Amygdala (tissue), 56 donors: ENCODE measurements at regions not wholly inside any gene's neighbourhood (a gene's known extent, or its start where the extent isn't known, plus 50 kb on each side); places are given as distances from the start of the nearest gene placed in this dataset.
"Not testable (repeated sequence)": the region's sequence is repeated elsewhere in the genome, so short reads cannot be mapped to it uniquely, and the experiment has no call there.

Source experiments
- DNase-seq, 56 donors: peaks; one replicate each; lab custom pipeline; 2025; lab: John Stamatoyannopoulos, UW

- DNase-seq: no peak
Observed at GRCh38 chr5:18607570-18607969, 973.3 kb downstream of the TAF11L14 start.

GRCh38 chr5:18617191-18617590 is 982.9 kb downstream of the TAF11L14 start:
- not testable (repeated sequence) for DNase-seq

- DNase-seq: no peak
Observed at GRCh38 chr5:18630458-18631045, 996.3 kb downstream of the TAF11L14 start.

- no peak for DNase-seq
Observed at GRCh38 chr5:18652404-18653215, 1018.4 kb downstream of the TAF11L14 start.

- DNase-seq: no peak
Observed at GRCh38 chr5:18653216-18653752, 1019.0 kb downstream of the TAF11L14 start.

- no peak for DNase-seq
Observed at GRCh38 chr5:18660511-18660910, 1026.3 kb downstream of the TAF11L14 start.

GRCh38 chr5:18662231-18662630 is 1028.0 kb downstream of the TAF11L14 start:
- no peak for DNase-seq

GRCh38 chr5:18674212-18674611 is 1040.0 kb downstream of the TAF11L14 start:
- not testable (repeated sequence) for DNase-seq

- no peak for DNase-seq
Observed at GRCh38 chr5:18675041-18675440, 1040.8 kb downstream of the TAF11L14 start.

GRCh38 chr5:18686253-18686652 is 1052.0 kb downstream of the TAF11L14 start:
- DNase-seq: no peak

GRCh38 chr5:18687429-18687828 is 1053.2 kb downstream of the TAF11L14 start:
- no peak for DNase-seq

GRCh38 chr5:18699681-18700080 is 1065.4 kb downstream of the TAF11L14 start:
- no peak for DNase-seq

- DNase-seq: no peak
Observed at GRCh38 chr5:18702821-18703220, 1068.6 kb downstream of the TAF11L14 start.

GRCh38 chr5:18712936-18713485 is 1078.8 kb downstream of the TAF11L14 start:
- no peak for DNase-seq

GRCh38 chr5:18720002-18720401 is 1085.7 kb downstream of the TAF11L14 start:
- no peak for DNase-seq

GRCh38 chr5:18732556-18733479 is 1098.6 kb downstream of the TAF11L14 start:
- no peak for DNase-seq

GRCh38 chr5:18736051-18736398 is 1101.8 kb downstream of the TAF11L14 start:
- DNase-seq: no peak

GRCh38 chr5:18736736-18737135 is 1102.5 kb downstream of the TAF11L14 start:
- DNase-seq: not testable (repeated sequence)

GRCh38 chr5:18740301-18740700 is 1106.0 kb downstream of the TAF11L14 start:
- no peak for DNase-seq

GRCh38 chr5:18742830-18743229 is 1108.6 kb downstream of the TAF11L14 start:
- DNase-seq: no peak

- DNase-seq: no peak
Observed at GRCh38 chr5:18744441-18744840, 1110.2 kb downstream of the TAF11L14 start.
